Astrocyte (in vitro differentiated cells and primary cell): ENCODE measurements at regions not wholly inside any gene's neighbourhood (a gene's known extent, or its start where the extent isn't known, plus 50 kb on each side); places are given as distances from the start of the nearest gene placed in this dataset.
"Not testable (repeated sequence)": the region's sequence is repeated elsewhere in the genome, so short reads cannot be mapped to it uniquely, and the experiment has no call there.

Experiments used
- DNase-seq: peaks from one replicate; pipeline ENCODE4 v3.0.0-alpha.2; 2010; ENCODE audit warnings: low read depth
- FAIRE-seq: peaks from 2 replicates; lab custom pipeline; 2011; peaks lifted over from hg19 to GRCh38; lab: Jason Lieb, UNC
- H2AFZ ChIP-seq: 2 replicates; pipeline ENCODE4 v1.6.0; 2012; ENCODE audit warnings: low read depth, low read length, inconsistent platforms
- H3K27ac ChIP-seq: 2 replicates; pipeline ENCODE4 v1.5.1; 2011; ENCODE audit warnings: low read depth, low read length, inconsistent platforms
- H3K27me3 ChIP-seq: 2 replicates; pipeline ENCODE4 v1.6.0; 2011; ENCODE audit warnings: low read length, inconsistent platforms; ENCODE audit not compliant: insufficient read depth
- H3K36me3 ChIP-seq: 2 replicates; pipeline ENCODE4 v1.5.1; 2011; ENCODE audit warnings: low read length, inconsistent platforms; ENCODE audit not compliant: insufficient read depth
- H3K4me1 ChIP-seq: 2 replicates; pipeline ENCODE4 v1.5.1; 2011; ENCODE audit warnings: low read length, inconsistent platforms; ENCODE audit not compliant: insufficient read depth
- H3K4me2 ChIP-seq: 2 replicates; pipeline ENCODE4 v1.6.0; 2012; ENCODE audit warnings: low read length, inconsistent platforms
- H3K4me3 ChIP-seq: 2 replicates; pipeline ENCODE4 v1.5.1; 2011; ENCODE audit warnings: low read depth, mild to moderate bottlenecking, low read length, inconsistent platforms; ENCODE audit not compliant: insufficient read depth
- H3K79me2 ChIP-seq: 2 replicates; pipeline ENCODE4 v1.6.0; 2012; ENCODE audit warnings: mild to moderate bottlenecking, low read length, inconsistent platforms; ENCODE audit not compliant: insufficient read depth
- H3K9ac ChIP-seq: 2 replicates; pipeline ENCODE4 v1.6.0; 2012; ENCODE audit warnings: mild to moderate bottlenecking, low read length, inconsistent platforms
- H3K9me3 ChIP-seq: 2 replicates; pipeline ENCODE4 v1.5.1; 2012; ENCODE audit warnings: low read depth, mild to moderate bottlenecking, low read length, inconsistent platforms; ENCODE audit not compliant: insufficient read depth
- H4K20me1 ChIP-seq: 2 replicates; pipeline ENCODE4 v1.6.0; 2012; ENCODE audit warnings: low read length, inconsistent platforms; ENCODE audit not compliant: insufficient read depth
- H3K27ac Mint-ChIP-seq: one replicate; pipeline ENCODE4 v1.8.0; 2021; ENCODE audit warnings: mild to moderate bottlenecking, mixed read lengths; ENCODE audit not compliant: unreplicated experiment
- H3K27me3 Mint-ChIP-seq: one replicate; pipeline ENCODE4 v1.8.0; 2021; ENCODE audit warnings: low read depth, mixed read lengths; ENCODE audit not compliant: unreplicated experiment
- H3K36me3 Mint-ChIP-seq: one replicate; pipeline ENCODE4 v1.8.0; 2021; ENCODE audit warnings: low read depth, mixed read lengths; ENCODE audit not compliant: unreplicated experiment
- H3K4me1 Mint-ChIP-seq: one replicate; pipeline ENCODE4 v1.8.0; 2021; ENCODE audit warnings: low read depth, mixed read lengths; ENCODE audit not compliant: unreplicated experiment
- H3K4me3 Mint-ChIP-seq: one replicate; pipeline ENCODE4 v1.8.0; 2021; ENCODE audit warnings: mild to moderate bottlenecking, moderate library complexity, mixed read lengths; ENCODE audit not compliant: unreplicated experiment
- H3K9me3 Mint-ChIP-seq: one replicate; pipeline ENCODE4 v1.8.0; 2021; ENCODE audit warnings: mild to moderate bottlenecking, mixed read lengths; ENCODE audit not compliant: unreplicated experiment
- EZH2 ChIP-seq: IDR thresholded peaks from 2 replicates; pipeline ENCODE4 v1.6.1; 2012; ENCODE audit warnings: mild to moderate bottlenecking, low read length, inconsistent platforms; ENCODE audit not compliant: insufficient read depth
- TF ChIP-seq, protein P1 (sequence below): IDR thresholded peaks from 2 replicates; pipeline ENCODE4 v1.5.1; 2011; ENCODE audit warnings: low read depth, mild to moderate bottlenecking, inconsistent platforms, low read length, moderate library complexity; ENCODE audit not compliant: insufficient read depth

DNA sequence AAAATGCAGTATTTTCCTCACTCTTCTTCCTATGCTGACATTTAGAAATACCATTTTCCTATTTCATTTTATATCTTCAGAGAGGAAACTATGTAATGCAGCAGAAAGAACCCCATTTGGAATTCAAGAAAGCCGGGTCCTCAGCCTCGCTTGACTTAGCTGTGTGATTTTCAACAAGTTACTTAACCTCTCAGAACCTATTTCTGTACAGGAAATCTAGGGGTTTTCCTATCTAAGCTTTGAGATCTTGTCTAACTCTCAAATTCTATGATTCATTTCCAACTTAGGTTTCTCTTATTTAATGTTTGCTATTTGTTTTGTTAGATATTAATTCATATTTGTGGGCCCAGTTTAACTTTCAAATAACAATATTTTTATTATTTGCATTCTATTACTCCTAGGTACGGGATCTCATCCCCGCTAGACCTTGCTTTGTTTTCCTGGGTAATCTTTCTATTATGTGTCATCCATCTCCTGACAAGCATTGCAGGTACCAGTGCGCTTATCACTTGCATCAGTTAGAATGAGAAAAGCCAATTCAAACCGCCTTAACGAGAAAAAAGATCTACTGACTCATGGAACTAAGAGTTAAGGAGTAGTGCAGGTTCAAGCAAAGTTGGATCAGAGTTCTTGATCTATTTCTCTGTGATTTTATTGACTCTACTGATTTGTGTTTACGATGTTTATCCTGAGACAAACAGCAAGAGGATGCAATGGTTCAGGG lies 70.6 kb upstream of the BHLHE40 start:
- H3K36me3 Mint-ChIP-seq = no peaks in the 10 kb centered on the region
- H3K9me3 Mint-ChIP-seq = peaks cover under 1% of the 10 kb centered on the region
- no peaks in the 10 kb centered on the region for H3K79me2 ChIP-seq
- no peak for DNase-seq
- H3K4me3 ChIP-seq = no peak overlapping the region
- no peaks in the 10 kb centered on the region for H3K9me3 ChIP-seq
- H3K4me1 Mint-ChIP-seq = peaks cover 26% of the 10 kb centered on the region
- H3K4me2 ChIP-seq = no peak overlapping the region
- no peak overlapping the region for H3K27ac ChIP-seq
- no peak for FAIRE-seq
- H4K20me1 ChIP-seq = no peaks in the 10 kb centered on the region
- H3K27ac Mint-ChIP-seq = no peak overlapping the region
- H3K36me3 ChIP-seq = no peaks in the 10 kb centered on the region
- H2AFZ ChIP-seq = no peak overlapping the region
- no peak overlapping the region for H3K4me3 Mint-ChIP-seq
- no peak for TF ChIP-seq EZH2
- TF ChIP-seq, protein P1, sequence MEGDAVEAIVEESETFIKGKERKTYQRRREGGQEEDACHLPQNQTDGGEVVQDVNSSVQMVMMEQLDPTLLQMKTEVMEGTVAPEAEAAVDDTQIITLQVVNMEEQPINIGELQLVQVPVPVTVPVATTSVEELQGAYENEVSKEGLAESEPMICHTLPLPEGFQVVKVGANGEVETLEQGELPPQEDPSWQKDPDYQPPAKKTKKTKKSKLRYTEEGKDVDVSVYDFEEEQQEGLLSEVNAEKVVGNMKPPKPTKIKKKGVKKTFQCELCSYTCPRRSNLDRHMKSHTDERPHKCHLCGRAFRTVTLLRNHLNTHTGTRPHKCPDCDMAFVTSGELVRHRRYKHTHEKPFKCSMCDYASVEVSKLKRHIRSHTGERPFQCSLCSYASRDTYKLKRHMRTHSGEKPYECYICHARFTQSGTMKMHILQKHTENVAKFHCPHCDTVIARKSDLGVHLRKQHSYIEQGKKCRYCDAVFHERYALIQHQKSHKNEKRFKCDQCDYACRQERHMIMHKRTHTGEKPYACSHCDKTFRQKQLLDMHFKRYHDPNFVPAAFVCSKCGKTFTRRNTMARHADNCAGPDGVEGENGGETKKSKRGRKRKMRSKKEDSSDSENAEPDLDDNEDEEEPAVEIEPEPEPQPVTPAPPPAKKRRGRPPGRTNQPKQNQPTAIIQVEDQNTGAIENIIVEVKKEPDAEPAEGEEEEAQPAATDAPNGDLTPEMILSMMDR = no peak
- no peaks in the 10 kb centered on the region for H3K27me3 Mint-ChIP-seq
- no peaks in the 10 kb centered on the region for H3K27me3 ChIP-seq
- no peak overlapping the region for H3K9ac ChIP-seq
- H3K4me1 ChIP-seq = peaks cover 17% of the 10 kb centered on the region

DNA sequence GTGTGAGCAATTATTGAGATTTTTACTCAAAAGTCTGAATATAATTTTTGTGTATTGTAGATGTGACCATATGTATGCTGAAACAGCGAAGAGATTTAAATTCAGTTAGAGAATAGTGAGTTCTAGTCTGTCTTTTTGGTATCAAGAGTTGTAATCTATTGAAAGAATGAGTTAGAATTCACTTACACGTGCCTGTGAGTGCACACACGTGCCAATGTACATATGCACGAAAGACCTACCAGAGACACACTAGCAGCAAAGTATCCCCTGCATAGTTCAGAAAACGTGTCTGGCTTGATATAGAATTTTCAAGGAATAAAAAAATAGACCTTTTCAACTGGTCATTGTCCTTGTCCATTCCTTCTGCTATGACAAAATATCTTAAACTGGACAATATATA lies 64.8 kb upstream of the BHLHE40 start:
- no peak for FAIRE-seq
- Mint-ChIP-seq H3K27me3 (no peaks in the 10 kb centered on the region), H3K27ac (no peak overlapping the region), H3K4me1 (no peaks in the 10 kb centered on the region), H3K36me3 (no peaks in the 10 kb centered on the region), H3K9me3 (peaks cover 4% of the 10 kb centered on the region), H3K4me3 (no peak overlapping the region)
- Histone ChIP-seq H3K36me3 (no peaks in the 10 kb centered on the region), H3K27me3 (no peaks in the 10 kb centered on the region), H3K4me3 (no peak overlapping the region), H3K27ac (no peak overlapping the region), H3K9me3 (no peaks in the 10 kb centered on the region), H3K79me2 (no peaks in the 10 kb centered on the region), H4K20me1 (no peaks in the 10 kb centered on the region), H3K4me2 (no peak overlapping the region), H3K9ac (no peak overlapping the region), H3K4me1 (no peaks in the 10 kb centered on the region), H2AFZ (no peak overlapping the region)
- no peak for DNase-seq
- TF ChIP-seq, protein P1 = no peak
- no peak for TF ChIP-seq EZH2

DNA sequence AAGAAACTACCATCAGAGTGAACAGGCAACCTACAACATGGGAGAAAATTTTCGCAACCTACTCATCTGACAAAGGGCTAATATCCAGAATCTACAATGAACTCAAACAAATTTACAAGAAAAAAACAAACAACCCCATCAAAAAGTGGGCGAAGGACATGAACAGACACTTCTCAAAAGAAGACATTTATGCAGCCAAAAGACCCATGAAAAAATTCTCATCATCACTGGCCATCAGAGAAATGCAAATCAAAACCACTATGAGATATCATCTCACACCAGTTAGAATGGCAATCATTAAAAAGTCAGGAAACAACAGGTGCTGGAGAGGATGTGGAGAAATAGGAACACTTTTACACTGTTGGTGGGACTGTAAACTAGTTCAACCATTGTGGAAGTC lies 57.6 kb upstream of the BHLHE40 start:
- not testable (repeated sequence) for H3K27ac ChIP-seq, H3K4me3 Mint-ChIP-seq, H3K27ac Mint-ChIP-seq, H3K27me3 ChIP-seq, H3K9me3 ChIP-seq, H3K4me3 ChIP-seq, H3K4me2 ChIP-seq, FAIRE-seq, H3K79me2 ChIP-seq, H3K4me1 Mint-ChIP-seq, H3K27me3 Mint-ChIP-seq, H3K36me3 ChIP-seq, H3K36me3 Mint-ChIP-seq, H3K4me1 ChIP-seq, H2AFZ ChIP-seq, H3K9ac ChIP-seq, H3K9me3 Mint-ChIP-seq, H4K20me1 ChIP-seq, DNase-seq
